SW480 (cell line): ENCODE measurements at regions not wholly inside any gene's neighbourhood (a gene's known extent, or its start where the extent isn't known, plus 50 kb on each side); places are given as distances from the start of the nearest gene placed in this dataset.
"Not testable (repeated sequence)": the region's sequence is repeated elsewhere in the genome, so short reads cannot be mapped to it uniquely, and the experiment has no call there.

Experiments used
- DNase-seq: peaks from one replicate; pipeline ENCODE4 v3.0.0-alpha.2; 2016; ENCODE audit warnings: low spot score

GRCh38 chr6:14396826-14397517, 279.4 kb downstream of the CD83 start:
- no peak for DNase-seq

- DNase-seq: no peak
Measured at GRCh38 chr6:14397518-14397901, 279.9 kb downstream of the CD83 start.

- DNase-seq: no peak
Measured at GRCh38 chr6:14398953-14399352, 281.4 kb downstream of the CD83 start.

- DNase-seq: no peak
Measured at GRCh38 chr6:14399635-14400034, 282.1 kb downstream of the CD83 start.

GRCh38 chr6:14401246-14401645, 283.7 kb downstream of the CD83 start:
- DNase-seq: no peak

- no peak for DNase-seq
Measured at GRCh38 chr6:14406614-14407331, 289.2 kb downstream of the CD83 start.

GRCh38 chr6:14408446-14408845, 290.9 kb downstream of the CD83 start:
- no peak for DNase-seq

GRCh38 chr6:14412026-14412425, 294.5 kb downstream of the CD83 start:
- no peak for DNase-seq

- no peak for DNase-seq
Measured at GRCh38 chr6:14415452-14415851, 297.9 kb downstream of the CD83 start.

- DNase-seq: no peak
Measured at GRCh38 chr6:14417377-14417776, 299.8 kb downstream of the CD83 start.

GRCh38 chr6:14419224-14419623, 301.7 kb downstream of the CD83 start:
- DNase-seq: not testable (repeated sequence)

- no peak for DNase-seq
Measured at GRCh38 chr6:14422061-14422460, 304.5 kb downstream of the CD83 start.

GRCh38 chr6:14422917-14423316, 305.3 kb downstream of the CD83 start:
- DNase-seq: no peak

- no peak for DNase-seq
Measured at GRCh38 chr6:14423330-14423729, 305.8 kb downstream of the CD83 start.

- DNase-seq: no peak
Measured at GRCh38 chr6:14423955-14424354, 306.4 kb downstream of the CD83 start.

GRCh38 chr6:14425805-14426204, 308.2 kb downstream of the CD83 start:
- DNase-seq: no peak

GRCh38 chr6:14426281-14426680, 308.7 kb downstream of the CD83 start:
- DNase-seq: no peak

- no peak for DNase-seq
Measured at GRCh38 chr6:14428269-14428668, 310.7 kb downstream of the CD83 start.

GRCh38 chr6:14429396-14429795, 311.8 kb downstream of the CD83 start:
- DNase-seq: no peak

- no peak for DNase-seq
Measured at GRCh38 chr6:14430218-14430617, 312.6 kb downstream of the CD83 start.

- DNase-seq: no peak
Measured at GRCh38 chr6:14431385-14432330, 314.1 kb downstream of the CD83 start.

- no peak for DNase-seq
Measured at GRCh38 chr6:14434916-14435690, 317.5 kb downstream of the CD83 start.
